ENCODE measurements at regions not wholly inside any gene's neighbourhood (a gene's known extent, or its start where the extent isn't known, plus 50 kb on each side); places are given as distances from the start of the nearest gene placed in this dataset.

- no peak for DNase-seq
Measured at GRCh38 chr18:27483276-27483675, 298.2 kb upstream of the CHST9 start.

DNA sequence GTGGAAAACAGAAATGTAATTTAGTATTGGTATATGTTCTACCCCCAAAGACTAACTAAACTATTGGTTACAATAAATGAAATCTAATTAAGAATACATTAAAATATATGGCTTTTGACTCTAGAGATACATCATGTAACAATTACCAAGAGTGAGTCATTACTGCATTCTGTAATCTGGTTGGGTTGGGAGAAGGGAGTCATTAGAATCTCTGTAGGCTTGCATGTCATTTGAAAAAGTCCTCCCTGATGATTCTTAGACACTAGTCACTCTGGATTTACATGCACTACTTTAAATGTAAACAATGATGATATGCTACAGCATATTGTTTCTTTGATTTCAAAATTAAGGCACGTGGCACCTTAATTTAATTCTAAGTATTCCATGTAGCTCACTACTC is 293.4 kb upstream of the CHST9 start:
- no peak for DNase-seq

GRCh38 chr18:27473318-27473717 is 288.2 kb upstream of the CHST9 start:
- no peak for DNase-seq

DNA sequence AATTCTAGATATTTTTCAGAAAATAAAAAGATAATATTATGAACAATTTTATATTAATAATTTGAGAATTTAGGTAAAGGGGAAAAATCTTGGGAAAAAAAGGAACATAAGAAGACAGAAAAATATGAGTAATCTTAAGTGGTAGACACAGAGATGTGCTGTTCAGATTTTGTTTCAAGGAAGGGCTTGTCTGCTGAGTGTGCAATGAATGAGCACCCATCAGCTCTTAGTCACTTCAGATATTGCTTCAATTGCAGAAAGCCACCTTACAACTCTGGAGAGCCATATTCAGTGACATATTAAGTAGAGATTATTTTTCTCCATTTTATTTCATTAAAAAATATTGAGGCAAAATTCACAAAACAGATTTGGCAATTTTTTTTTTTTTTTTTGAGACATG is 282.0 kb upstream of the CHST9 start:
- no peak for DNase-seq

DNA sequence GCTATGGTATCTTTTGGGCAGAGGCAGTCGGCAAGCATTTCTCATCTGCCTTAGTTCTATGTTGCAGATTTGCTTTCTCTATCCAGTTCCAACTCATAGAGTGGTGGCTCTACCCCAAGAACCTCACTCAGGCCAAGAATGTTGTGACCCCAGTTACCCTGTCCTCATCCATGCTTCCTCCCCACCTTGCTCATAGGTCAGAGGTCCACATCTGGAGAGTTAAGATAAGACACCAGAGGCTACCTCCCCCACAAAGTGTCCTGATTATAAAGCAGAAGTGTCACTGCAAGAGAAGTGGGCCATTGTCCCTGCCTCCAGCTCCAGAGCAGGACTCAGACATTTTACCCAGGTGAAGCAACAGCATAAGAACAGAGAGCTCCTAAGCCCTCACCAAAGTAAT is 276.8 kb upstream of the CHST9 start:
- no peak for DNase-seq

DNA sequence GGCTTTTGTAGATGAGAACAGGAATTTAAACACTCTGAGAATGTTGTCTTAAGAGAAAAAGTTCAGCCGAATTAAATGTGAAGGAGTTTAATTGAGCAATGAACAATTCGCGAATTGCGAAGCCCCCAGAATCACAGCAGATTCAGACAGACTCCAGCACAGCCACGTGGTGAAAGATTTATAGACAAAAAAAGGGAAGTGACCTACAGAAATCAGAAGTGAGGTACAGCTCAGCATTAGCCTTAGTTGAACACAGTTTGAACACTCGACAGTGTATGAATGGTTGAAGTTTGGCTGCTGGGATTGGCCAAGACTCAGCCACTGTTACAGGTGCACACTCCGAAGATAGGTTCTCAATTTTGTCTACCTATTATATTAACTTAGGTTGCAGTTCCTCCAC is 264.0 kb upstream of the CHST9 start:
- DNase-seq: no peak

GRCh38 chr18:27447930-27448329 is 262.8 kb upstream of the CHST9 start:
- no peak for DNase-seq

- peak in 1 of 51 donors; percentile 6 for DNase-seq
Measured at GRCh38 chr18:27447451-27447881, 262.4 kb upstream of the CHST9 start.

DNA sequence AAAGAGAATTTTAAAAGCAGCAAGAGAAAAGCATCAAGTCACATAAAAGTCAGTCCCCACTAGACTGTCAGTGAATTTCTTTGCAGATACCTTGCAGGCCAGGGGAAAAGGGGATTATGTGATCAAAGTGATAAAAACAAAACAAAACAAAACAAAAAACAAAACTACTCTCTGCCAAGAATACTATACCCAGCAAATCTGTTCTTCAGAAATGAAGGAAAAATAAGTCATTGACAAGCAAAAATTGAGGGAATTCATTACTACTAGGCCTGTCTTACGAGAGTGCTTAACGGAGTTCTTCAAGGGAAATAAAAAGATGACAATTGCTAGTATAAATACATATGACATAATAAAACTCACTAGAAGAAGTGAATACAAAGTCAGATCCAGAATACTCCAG is 245.5 kb upstream of the CHST9 start:
- no peak for DNase-seq

GRCh38 chr18:27428716-27429475 is 243.8 kb upstream of the CHST9 start:
- no peak for DNase-seq

GRCh38 chr18:27428120-27428519 is 243.0 kb upstream of the CHST9 start:
- DNase-seq: no peak

- no peak for DNase-seq
Measured at GRCh38 chr18:27423581-27423980, 238.5 kb upstream of the CHST9 start.

- DNase-seq: no peak
Measured at GRCh38 chr18:27419646-27420045, 234.5 kb upstream of the CHST9 start.

GRCh38 chr18:27415495-27415894 is 230.4 kb upstream of the CHST9 start:
- no peak for DNase-seq

DNA sequence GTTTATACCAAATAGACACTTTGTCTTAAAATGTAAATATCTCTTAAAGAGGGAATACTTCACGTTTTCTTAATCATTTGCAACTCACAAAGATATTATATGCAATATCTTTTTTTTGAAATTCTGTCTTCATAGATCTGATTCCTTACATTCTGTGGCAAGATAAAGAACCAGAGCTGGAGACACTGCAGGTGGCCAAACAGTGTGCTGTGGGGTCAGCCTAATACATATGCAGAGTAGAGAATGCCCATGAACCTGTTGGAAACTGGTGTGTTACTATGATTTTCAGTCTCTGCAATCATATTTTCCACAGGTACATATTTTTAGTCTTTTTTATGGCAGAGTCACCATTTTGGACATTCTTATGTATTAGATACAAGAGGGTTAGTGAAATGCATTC is 229.6 kb upstream of the CHST9 start:
- no peak for DNase-seq

- peak in 1 of 51 donors; percentile 2 for DNase-seq
Measured at GRCh38 chr18:27413495-27414401, 228.6 kb upstream of the CHST9 start.

GRCh38 chr18:27412556-27412955 is 227.4 kb upstream of the CHST9 start:
- DNase-seq: no peak

DNA sequence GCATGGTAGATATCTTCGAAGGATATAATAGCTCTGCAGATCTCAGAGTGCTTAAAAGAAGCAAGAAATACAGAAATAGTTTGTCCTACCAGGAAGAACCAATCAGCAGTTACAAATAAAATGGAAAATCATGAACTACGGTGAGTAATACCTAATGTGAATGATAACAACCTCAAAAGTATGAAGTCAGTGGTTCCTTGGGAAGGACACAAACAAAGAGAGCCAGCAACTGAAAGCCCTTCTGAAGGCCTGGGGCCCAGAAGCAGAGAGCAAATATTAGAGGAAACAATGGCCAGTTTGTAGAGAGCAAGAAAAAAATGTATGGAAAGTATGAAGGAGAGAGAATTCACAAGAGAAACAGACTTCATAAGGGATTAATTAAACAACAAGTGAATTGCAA is 226.8 kb upstream of the CHST9 start:
- DNase-seq: no peak

DNA sequence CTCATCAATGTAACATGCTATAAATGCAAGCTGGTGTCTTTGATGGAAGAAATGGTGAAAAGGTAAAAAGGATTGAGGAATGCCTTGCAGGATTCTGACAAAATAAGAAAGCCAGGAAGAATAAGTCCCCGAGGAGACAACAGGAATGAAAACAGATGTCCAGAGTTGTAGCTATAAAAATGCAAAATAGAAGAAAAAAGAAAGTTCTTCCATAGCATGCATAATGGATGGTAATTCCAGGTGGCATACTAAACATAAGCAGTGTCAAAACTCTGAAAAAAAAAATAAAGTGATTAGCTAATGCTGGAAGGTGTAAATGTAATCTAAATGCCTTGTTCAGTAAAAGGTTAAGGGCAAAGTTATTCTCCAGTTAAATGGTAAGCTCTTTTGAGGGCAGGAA is 225.9 kb upstream of the CHST9 start:
- DNase-seq: no peak

- DNase-seq: no peak
Measured at GRCh38 chr18:27404855-27405254, 219.7 kb upstream of the CHST9 start.

DNA sequence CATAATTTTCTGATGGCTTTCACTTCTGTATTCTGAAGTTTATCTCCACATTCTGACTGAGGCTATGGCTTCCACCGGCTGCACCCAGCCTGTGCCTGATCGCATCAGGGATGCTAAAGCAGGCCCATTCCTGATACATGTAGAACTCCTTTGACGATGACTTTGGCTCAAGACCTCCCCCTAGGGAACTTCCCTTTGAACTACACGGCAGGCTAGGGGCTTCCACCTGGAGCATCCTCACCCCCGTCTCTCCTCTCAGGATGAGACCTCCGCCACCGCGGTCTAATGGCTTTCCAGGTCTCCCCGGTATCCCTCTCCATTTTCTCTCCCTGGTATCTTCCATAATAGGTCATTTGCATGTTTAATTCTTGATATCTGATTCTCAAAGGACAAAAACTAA is 214.9 kb upstream of the CHST9 start:
- DNase-seq: no peak

DNA sequence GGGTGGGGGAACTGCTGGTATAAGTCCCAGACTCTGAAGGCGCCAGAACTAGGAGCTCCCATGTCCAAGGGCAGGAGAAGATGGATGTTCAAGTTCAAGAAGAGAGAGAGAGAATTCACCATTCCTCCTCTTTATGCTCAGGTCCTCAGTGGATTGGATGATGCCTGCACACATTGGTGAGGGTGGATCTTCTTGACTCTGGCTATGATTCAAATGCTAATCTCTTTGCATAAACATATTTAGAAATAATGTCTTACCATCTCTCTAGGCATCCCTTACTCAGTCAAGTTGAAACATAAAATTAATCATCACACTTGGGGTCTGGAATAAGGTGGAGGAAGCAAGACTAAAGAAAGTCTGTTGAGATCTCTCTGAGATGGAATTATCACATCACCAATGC is 210.6 kb upstream of the CHST9 start:
- DNase-seq: no peak

- DNase-seq: no peak
Measured at GRCh38 chr18:27394687-27395086, 209.6 kb upstream of the CHST9 start.

Measured in hypothalamus (tissue), 51 donors.